Urinary bladder (tissue), 3 donors: ENCODE measurements at regions not wholly inside any gene's neighbourhood (a gene's known extent, or its start where the extent isn't known, plus 50 kb on each side); places are given as distances from the start of the nearest gene placed in this dataset.

Experiments
- DNase-seq: peaks from one replicate; pipeline ENCODE4 v3.0.0-alpha.2; 2015; ENCODE audit errors: extremely low spot score
- H3K27ac ChIP-seq: one replicate; pipeline ENCODE4 v1.5.1; 2013; ENCODE audit warnings: low read depth, mild to moderate bottlenecking, moderate library complexity
- H3K36me3 ChIP-seq: one replicate; pipeline ENCODE4 v1.6.1; 2013; ENCODE audit warnings: mild to moderate bottlenecking, moderate library complexity; ENCODE audit not compliant: insufficient read depth
- H3K4me1 ChIP-seq: one replicate; pipeline ENCODE4 v1.6.1; 2013; ENCODE audit warnings: mild to moderate bottlenecking, moderate library complexity; ENCODE audit not compliant: insufficient read depth
- H3K4me3 ChIP-seq: one replicate; pipeline ENCODE4 v1.5.1; 2013; ENCODE audit warnings: low read depth, low read length
- WGBS: extraction: QIAGEN DNeasy Blood & Tissue Kit; methylation state at CpG from one replicate; pipeline ENCODE4 v1.1.7; 2013; 5-methylcytosine and 5-hydroxymethylcytosine counted together
- donor health status: healthy with polysubstance abuse.
- donor health status: healthy.

DNA sequence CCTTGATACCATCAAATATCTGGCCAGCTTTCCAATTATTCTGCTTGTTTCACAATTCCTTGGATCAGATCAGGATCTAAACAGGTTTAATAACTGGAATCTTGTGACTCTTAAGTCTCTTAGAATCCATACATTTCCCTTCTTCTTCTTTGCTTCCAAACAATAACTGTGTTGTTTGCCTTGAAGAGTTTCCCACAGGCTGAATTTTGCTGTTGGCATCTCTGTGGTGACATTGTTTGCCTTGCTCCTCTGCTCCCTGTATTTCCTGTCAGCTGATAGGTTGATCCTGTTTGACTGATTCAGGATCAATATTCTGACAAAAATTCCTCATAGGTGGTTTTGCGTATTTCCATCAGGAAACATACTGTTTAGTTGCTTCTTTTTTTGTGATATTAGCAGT lies 248.4 kb upstream of the LMCD1 start:
- H3K36me3 ChIP-seq, result no peaks in the 10 kb centered on the region
- no peak for DNase-seq
- 97% methylated on average over 1 of the region's 1 CpG for WGBS
- H3K27ac ChIP-seq, result no peak overlapping the region
- H3K4me3 ChIP-seq, result no peak overlapping the region
- H3K4me1 ChIP-seq, result no peaks in the 10 kb centered on the region

DNA sequence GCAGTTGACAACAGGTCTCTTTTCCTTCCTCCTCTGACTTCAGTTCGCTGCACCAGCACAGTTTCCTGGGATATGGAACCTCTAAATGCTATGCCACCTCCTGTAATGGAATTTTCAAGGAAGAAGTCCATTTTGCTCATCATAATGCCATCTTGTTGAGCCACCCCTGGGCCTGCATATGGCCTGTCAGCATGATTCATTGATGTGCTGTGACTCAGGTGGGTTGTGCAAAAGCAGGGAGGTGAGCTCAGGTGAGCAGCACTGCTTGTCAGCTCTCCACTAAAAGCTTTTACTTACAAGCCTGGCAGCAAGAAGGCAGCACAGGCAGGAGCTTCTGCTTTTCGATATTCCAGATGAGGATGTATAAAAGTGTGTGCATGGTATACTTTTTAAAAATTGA lies 247.1 kb upstream of the LMCD1 start:
- Histone ChIP-seq H3K27ac (no peak overlapping the region), H3K4me3 (no peak overlapping the region), H3K36me3 (no peaks in the 10 kb centered on the region), H3K4me1 (no peaks in the 10 kb centered on the region)
- 89% methylated on average over 2 of the region's 2 CpGs for WGBS
- DNase-seq, result no peak

DNA sequence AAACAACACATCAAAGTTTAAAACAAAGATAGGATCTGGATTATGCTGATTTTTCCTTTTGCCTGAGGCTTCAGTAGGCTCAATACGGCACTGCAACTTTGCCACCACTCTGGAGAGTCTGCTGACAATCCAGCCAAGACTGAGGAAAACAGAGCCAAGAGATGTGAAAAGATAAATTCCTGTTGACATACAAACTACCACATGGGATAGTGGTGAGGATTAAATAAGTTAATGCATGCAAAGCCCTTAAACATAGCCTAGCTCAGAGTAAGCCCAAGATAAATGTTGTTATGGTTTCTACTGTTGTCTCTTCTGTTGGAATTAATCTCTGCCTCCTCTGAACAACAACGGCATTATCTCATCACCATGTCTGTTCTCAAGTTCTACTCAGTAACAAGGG lies 245.9 kb upstream of the LMCD1 start:
- 46% methylated on average over 2 of the region's 2 CpGs for WGBS
- no peaks in the 10 kb centered on the region for H3K36me3 ChIP-seq
- H3K4me3 ChIP-seq, result no peak overlapping the region
- no peak for DNase-seq
- no peak overlapping the region for H3K27ac ChIP-seq
- H3K4me1 ChIP-seq, result no peaks in the 10 kb centered on the region

DNA sequence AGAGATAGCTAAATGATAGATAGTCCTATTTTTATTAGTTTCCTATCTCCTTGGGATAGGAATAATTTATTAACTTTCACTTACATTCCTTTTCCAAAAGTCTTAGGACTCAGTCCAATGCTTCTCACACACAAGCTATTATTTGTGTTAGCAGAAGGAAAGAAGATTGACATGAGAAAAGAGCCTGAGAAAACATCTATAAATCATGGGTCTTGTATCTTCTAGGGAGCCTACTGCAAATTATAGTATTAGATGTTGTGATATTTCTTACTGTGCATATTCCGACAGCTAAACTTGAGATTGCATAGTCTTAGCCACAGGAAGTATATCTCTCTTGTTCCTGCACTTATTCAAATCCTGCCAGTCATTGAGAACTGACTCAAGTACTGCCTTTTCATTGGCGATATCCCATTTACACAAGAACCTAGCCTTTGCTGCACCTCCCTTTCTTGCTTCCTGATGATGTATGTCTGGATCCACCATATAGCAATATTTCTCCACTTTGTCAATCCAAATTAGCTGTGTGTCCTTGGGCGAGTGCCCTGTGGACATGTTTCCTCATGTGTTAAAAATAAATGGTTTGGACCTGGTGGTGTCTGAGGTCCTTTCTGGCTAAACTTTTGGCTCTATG lies 245.1 kb upstream of the LMCD1 start:
- WGBS, result 66% methylated on average over 3 of the region's 3 CpGs
- H3K27ac ChIP-seq, result no peak overlapping the region
- no peak overlapping the region for H3K4me3 ChIP-seq
- H3K36me3 ChIP-seq, result no peaks in the 10 kb centered on the region
- no peaks in the 10 kb centered on the region for H3K4me1 ChIP-seq
- DNase-seq, result no peak

DNA sequence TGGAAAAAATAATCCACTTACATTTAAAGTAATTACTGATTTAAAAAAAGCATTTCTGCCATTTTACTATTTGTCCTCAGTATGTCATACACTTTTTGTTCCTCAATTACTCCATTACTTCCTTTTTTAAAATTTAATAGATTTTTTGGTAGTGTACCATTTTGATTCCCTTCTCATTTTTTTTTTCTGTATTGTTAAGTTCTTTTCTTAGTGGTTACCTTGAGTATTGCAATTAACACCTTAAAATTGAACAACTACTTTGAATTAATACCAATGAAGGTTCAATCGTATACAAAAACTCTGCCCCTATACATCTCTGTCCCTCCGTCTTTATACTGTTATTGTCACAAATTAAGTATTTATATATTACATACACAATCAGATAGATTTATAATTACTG lies 240.6 kb upstream of the LMCD1 start:
- Histone ChIP-seq H3K4me1 (no peaks in the 10 kb centered on the region), H3K4me3 (no peak overlapping the region), H3K36me3 (no peaks in the 10 kb centered on the region), H3K27ac (no peak overlapping the region)
- WGBS, result 68% methylated on average over 2 of the region's 2 CpGs
- no peak for DNase-seq

DNA sequence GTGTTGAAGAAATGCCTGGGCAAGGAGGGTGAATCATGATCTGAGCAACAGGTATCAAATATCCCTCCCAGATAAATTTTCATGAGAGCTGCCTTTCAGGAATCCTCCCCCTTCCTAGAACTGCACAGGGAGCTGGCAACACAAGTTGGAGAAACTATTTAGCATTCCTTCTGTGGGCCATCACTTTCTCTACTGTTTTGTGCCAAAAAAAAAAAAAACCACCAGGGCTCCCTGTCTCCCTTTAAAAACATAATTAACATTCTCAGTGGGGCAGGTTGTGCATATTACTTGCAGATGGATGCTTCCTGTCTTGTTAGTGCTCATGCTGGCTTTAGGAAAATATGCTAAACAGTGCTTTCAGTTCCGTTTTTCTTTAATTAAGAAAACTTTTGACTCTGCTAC lies 234.9 kb upstream of the LMCD1 start:
- Histone ChIP-seq H3K4me1 (no peaks in the 10 kb centered on the region), H3K27ac (no peak overlapping the region), H3K4me3 (no peak overlapping the region), H3K36me3 (no peaks in the 10 kb centered on the region)
- 71% methylated on average over 1 of the region's 1 CpG for WGBS
- DNase-seq, result no peak

DNA sequence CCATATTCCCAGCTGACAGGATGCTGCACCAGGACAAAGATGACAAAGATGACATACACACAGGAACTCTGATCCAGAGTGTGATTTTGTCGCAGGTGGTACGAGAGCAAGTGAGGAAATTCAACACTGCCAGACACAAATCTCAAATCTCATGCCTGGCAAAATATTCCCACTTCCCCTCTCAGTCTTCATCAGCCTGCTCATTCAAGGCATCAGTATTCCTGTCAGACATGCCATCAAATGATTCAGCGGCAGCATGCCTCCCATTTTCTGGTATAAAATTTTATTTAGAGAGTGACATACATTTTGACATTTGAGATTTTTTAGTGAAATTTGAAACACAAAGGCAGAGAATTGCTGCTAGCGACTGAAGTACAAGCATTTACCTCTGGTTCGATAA lies 228.1 kb upstream of the LMCD1 start:
- H3K36me3 ChIP-seq, result no peaks in the 10 kb centered on the region
- WGBS, result 93% methylated on average over 5 of the region's 5 CpGs
- H3K4me3 ChIP-seq, result no peak overlapping the region
- no peaks in the 10 kb centered on the region for H3K4me1 ChIP-seq
- H3K27ac ChIP-seq, result no peak overlapping the region
- no peak for DNase-seq

DNA sequence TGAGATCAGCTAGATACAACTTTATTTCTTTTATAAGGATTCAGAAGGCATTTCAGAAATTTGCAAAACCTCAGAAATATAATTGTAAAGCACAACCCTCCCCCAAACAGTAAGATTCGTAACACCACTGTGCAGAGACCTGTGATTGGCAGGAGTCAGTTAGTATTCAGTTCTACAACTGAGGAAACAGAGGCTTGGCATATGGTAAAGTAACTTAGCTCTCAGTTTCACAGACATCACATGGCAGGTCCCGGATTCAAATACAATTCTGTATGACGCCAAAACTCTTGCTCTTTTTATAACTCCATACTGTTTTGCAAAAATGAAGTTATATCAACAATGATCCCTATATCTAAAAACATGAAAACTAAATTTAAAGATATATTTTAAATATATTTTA lies 225.6 kb upstream of the LMCD1 start:
- H3K4me1 ChIP-seq, result no peaks in the 10 kb centered on the region
- no peak overlapping the region for H3K4me3 ChIP-seq
- WGBS, result 95% methylated on average over 3 of the region's 3 CpGs
- no peak overlapping the region for H3K27ac ChIP-seq
- DNase-seq, result no peak
- no peaks in the 10 kb centered on the region for H3K36me3 ChIP-seq

DNA sequence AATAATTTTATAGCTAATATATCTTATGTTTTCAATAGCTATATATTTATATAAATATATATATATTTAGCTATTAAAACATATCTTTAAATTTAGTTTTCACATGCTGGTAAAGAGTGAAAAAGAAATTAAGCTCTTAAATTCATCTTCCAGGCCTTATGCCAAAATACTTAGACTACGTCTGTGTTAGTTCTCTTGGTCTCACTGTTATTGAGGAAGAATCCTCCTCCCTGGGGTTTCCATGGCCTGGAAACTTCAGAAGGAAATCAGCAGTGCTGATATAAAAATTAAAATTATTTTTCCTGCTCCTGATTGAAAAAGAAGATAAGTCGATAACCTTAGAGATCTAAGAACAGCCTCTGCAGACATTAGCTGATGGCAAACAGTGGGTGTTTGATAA lies 225.1 kb upstream of the LMCD1 start:
- H3K36me3 ChIP-seq, result no peaks in the 10 kb centered on the region
- no peaks in the 10 kb centered on the region for H3K4me1 ChIP-seq
- H3K4me3 ChIP-seq, result no peak overlapping the region
- 65% methylated on average over 2 of the region's 2 CpGs for WGBS
- H3K27ac ChIP-seq, result no peak overlapping the region
- DNase-seq, result no peak

DNA sequence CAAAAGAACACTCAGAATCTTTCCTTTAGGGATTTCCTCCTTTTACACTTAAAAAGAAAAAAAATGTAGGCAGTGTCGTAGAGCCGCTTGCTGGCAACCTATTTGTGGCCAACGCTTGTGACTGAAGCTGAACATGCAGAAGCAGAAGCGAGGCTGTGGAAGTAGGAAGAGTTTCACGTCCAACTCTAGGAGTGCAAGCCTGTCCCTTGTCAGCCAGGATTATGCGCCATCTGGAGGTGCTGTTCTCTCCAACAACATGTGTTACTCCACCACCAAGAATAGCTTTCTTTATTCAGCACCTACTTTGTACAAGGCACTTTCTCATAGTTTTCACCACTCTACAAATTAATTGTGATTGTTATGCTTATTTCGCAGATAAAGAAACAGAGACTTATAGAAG lies 223.2 kb upstream of the LMCD1 start:
- Histone ChIP-seq H3K4me3 (no peak overlapping the region), H3K27ac (no peak overlapping the region), H3K4me1 (no peaks in the 10 kb centered on the region), H3K36me3 (no peaks in the 10 kb centered on the region)
- 83% methylated on average over 7 of the region's 7 CpGs for WGBS
- no peak for DNase-seq

DNA sequence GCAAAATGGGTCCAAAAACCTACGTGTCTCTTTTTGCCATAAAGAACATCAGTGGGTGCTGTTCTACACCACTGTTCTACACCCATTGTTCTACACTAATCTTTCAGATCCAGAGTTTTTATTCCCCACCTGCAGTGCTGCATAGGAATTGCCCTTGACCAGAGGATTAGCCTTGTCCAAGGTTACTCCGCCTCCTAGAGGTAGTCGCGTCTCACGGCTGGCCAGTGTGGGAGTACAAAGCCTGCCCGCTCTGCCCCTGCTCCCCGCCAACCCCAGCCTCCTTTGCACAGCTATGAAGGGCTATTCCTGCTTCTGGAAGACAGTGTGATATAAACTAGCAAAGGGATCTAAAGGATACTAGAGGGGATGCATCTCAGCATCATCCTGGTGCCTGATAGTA lies 222.1 kb upstream of the LMCD1 start:
- no peak overlapping the region for H3K4me3 ChIP-seq
- no peaks in the 10 kb centered on the region for H3K36me3 ChIP-seq
- no peaks in the 10 kb centered on the region for H3K4me1 ChIP-seq
- WGBS, result 77% methylated on average over 7 of the region's 7 CpGs
- DNase-seq, result no peak
- H3K27ac ChIP-seq, result no peak overlapping the region

DNA sequence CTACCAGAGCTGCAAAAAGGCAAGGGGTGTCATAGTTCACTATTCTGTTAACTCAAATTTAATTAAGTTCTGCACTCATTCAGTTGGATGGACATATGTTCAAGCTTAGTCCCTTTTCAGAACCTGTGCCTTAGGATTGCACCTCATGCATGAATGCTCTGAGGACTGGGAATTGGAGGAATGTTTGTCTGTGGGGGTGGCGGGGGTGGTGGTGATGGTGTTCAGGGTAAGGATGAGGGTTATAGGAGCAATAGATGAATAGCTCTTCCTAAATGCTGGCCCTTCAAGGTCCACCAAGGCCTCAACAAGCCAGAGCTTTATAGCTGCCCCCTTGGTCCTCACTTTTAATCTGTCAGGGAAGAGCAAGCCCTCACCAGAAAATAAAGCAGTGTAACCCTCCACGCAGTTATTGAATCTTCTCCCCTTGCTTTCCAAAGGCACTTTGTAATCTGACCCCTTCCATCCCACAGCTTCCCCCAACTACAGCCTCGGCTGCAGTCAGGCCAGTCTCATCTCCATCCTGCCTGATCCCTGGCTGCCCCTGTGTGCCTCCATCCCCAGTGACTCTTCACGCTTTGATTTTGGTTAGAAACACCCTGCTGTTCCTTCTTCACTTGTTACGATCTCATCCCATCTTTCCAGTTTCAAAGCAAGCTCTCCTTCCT lies 221.6 kb upstream of the LMCD1 start:
- no peaks in the 10 kb centered on the region for H3K4me1 ChIP-seq
- H3K27ac ChIP-seq, result no peak overlapping the region
- H3K36me3 ChIP-seq, result no peaks in the 10 kb centered on the region
- WGBS, result 56% methylated on average over 5 of the region's 5 CpGs
- no peak overlapping the region for H3K4me3 ChIP-seq
- no peak for DNase-seq

DNA sequence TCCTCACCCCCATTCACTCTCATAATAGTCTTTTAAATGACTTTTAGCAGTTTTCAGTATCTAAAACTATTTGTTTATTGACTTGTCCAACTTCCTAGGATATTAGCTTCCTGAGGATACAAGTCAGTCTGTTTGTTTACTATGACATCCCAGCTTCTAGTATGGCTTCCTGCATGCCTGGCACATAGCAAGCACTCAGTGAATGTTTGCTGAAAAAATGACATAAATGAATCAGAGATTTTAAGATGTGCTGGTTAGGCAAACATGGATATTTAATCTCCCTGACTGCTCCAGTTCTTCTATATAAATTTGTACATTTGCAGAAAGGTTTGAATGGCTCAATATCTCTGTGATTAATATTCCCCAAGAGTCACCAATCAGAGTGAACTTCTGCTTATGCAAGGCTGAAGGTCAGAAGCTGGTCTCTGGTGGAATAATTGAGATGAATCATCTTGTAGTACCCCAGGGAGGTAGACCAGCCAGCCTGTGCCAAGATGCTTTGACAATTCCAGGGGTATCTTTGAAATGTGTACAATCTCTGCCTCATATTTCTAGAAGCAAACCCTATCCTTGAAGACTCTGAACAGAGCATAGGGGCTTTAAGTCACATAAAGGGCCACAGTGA lies 219.0 kb upstream of the LMCD1 start:
- no peak overlapping the region for H3K4me3 ChIP-seq
- no peak for DNase-seq
- no peaks in the 10 kb centered on the region for H3K36me3 ChIP-seq
- H3K4me1 ChIP-seq, result no peaks in the 10 kb centered on the region
- no peak overlapping the region for H3K27ac ChIP-seq

DNA sequence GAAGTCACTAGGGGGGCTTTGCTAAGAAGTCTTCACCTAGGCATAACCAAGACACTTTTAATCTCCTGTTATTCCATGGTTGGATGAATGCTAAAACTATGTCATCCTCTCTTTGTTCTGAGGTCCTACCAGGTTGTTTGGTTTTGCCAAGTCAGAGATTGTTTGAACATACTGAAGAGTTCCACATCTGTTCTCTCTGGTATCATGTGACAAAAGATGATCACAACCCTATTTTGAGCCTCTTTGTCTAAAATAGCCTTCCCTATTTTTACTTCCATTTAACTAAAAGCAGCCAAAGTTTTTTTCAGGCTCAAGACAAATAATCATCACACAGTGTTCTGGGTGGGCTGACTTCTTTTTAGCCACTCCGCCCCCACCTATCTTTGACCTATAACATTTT lies 218.4 kb upstream of the LMCD1 start:
- no peak overlapping the region for H3K27ac ChIP-seq
- no peaks in the 10 kb centered on the region for H3K36me3 ChIP-seq
- 94% methylated on average over 1 of the region's 1 CpG for WGBS
- DNase-seq, result no peak
- H3K4me1 ChIP-seq, result no peaks in the 10 kb centered on the region
- H3K4me3 ChIP-seq, result no peak overlapping the region
